ENCODE measurements at regions not wholly inside any gene's neighbourhood (a gene's known extent, or its start where the extent isn't known, plus 50 kb on each side); places are given as distances from the start of the nearest gene placed in this dataset.

GRCh38 chr2:236446521-236446920 is 123.1 kb upstream of the ACKR3 start:
- no peaks in the 10 kb centered on the region for H3K27me3 ChIP-seq
- no peak overlapping the region for H3K27ac ChIP-seq
- no peaks in the 10 kb centered on the region for H3K4me1 ChIP-seq
- intact Hi-C loops (cut with DNase I; ENCODE audit: low total_unique reads) = no loop called here
- no peak overlapping the region for H3K4me3 ChIP-seq
- H3K9me3 ChIP-seq = no peaks in the 10 kb centered on the region
- no peak for DNase-seq
- no peaks in the 10 kb centered on the region for H3K36me3 ChIP-seq
- TF ChIP-seq, protein P1, sequence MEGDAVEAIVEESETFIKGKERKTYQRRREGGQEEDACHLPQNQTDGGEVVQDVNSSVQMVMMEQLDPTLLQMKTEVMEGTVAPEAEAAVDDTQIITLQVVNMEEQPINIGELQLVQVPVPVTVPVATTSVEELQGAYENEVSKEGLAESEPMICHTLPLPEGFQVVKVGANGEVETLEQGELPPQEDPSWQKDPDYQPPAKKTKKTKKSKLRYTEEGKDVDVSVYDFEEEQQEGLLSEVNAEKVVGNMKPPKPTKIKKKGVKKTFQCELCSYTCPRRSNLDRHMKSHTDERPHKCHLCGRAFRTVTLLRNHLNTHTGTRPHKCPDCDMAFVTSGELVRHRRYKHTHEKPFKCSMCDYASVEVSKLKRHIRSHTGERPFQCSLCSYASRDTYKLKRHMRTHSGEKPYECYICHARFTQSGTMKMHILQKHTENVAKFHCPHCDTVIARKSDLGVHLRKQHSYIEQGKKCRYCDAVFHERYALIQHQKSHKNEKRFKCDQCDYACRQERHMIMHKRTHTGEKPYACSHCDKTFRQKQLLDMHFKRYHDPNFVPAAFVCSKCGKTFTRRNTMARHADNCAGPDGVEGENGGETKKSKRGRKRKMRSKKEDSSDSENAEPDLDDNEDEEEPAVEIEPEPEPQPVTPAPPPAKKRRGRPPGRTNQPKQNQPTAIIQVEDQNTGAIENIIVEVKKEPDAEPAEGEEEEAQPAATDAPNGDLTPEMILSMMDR (IDR thresholded peaks at IDR 0.05) = no peak
- TF ChIP-seq POLR2A (IDR thresholded peaks at IDR 0.05) = no peak

DNA sequence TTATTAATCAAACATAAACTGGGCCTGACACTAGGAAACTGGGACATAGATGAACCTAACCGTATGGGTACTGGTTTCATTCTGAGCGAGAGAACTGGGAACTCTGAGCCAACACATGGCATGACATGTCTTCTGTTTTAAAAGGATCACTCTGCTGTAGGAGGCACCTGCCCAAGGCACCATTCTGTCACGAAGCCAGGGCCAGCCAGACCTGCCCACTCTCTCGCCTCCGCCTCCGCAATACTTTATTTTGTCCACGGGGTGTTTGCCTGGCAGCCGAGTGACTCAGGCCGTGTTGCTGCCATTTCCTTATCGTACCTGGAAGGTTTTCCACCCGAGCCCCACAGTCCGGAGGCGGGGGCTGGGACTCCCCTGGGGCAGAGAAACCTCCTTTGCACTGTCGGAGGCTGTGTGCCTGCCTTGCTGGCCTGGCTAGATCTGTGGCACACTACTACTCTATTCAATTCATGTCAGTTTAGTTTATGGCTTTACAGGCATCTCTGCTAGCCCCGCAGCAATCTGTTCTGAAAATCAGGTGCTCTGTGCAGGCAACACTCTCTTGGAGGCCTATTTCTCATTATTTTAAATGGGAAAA is 120.4 kb upstream of the ACKR3 start:
- no peaks in the 10 kb centered on the region for H3K9me3 ChIP-seq
- intact Hi-C loops (cut with DNase I; ENCODE audit: low total_unique reads) = no loop called here
- DNase-seq = no peak
- H3K4me1 ChIP-seq = no peaks in the 10 kb centered on the region
- H3K27ac ChIP-seq = no peak overlapping the region
- no peaks in the 10 kb centered on the region for H3K36me3 ChIP-seq
- no peak overlapping the region for H3K4me3 ChIP-seq
- TF ChIP-seq, protein P1 (IDR thresholded peaks at IDR 0.05) = no peak
- no peak for TF ChIP-seq POLR2A (IDR thresholded peaks at IDR 0.05)
- H3K27me3 ChIP-seq = no peaks in the 10 kb centered on the region

DNA sequence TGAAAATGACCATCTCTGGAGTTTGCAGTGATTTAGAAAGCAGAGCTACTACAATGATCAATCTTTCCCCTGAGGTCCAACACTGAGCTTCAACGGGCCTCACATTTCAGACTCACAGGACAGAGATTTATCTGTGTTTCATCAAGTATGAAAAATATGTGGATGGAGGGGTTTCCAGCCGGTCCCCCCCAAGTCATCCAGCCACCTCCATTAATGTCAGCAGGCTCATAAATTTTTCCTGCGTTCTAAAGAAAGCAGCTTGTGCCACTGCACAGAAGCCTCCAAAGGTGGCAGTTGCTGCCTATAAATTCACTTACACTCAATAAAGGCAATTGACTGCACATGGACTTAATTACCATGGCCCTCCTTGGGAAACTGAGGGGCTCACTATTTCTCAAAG is 117.4 kb upstream of the ACKR3 start:
- Histone ChIP-seq H3K9me3 (no peaks in the 10 kb centered on the region), H3K27me3 (no peaks in the 10 kb centered on the region), H3K27ac (no peak overlapping the region), H3K36me3 (no peaks in the 10 kb centered on the region), H3K4me3 (no peak overlapping the region), H3K4me1 (no peaks in the 10 kb centered on the region)
- intact Hi-C loops (cut with DNase I; ENCODE audit: low total_unique reads) = no loop called here
- no peak for DNase-seq
- TF ChIP-seq, protein P1 (IDR thresholded peaks at IDR 0.05) = no peak
- no peak for TF ChIP-seq POLR2A (IDR thresholded peaks at IDR 0.05)

- DNase-seq = no peak
- Histone ChIP-seq H3K27ac (no peak overlapping the region), H3K36me3 (no peaks in the 10 kb centered on the region), H3K27me3 (no peaks in the 10 kb centered on the region), H3K4me1 (no peaks in the 10 kb centered on the region), H3K9me3 (no peaks in the 10 kb centered on the region), H3K4me3 (no peak overlapping the region)
- intact Hi-C loops (cut with DNase I; ENCODE audit: low total_unique reads) = no loop called here
- TF ChIP-seq, protein P1 (IDR thresholded peaks at IDR 0.05) = no peak
- TF ChIP-seq POLR2A (IDR thresholded peaks at IDR 0.05) = no peak
Observed at GRCh38 chr2:236454076-236454475, 115.5 kb upstream of the ACKR3 start.

DNA sequence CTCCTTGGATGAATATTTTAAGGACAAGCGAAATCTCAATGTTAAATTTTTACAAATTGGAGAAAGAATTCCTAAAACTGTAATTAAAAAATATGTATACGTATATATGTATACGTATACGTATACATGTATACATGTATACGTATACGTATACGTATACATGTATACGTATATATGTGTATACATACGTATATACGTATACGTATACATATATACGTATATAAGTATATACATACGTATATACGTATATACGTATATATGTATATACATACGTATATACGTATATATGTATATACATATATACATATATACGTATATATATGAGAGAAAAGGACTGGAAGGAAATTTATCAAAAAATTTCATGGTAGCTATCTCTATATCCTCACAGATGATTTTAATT is 110.2 kb upstream of the ACKR3 start:
- Histone ChIP-seq H3K4me1 (no peaks in the 10 kb centered on the region), H3K36me3 (no peaks in the 10 kb centered on the region), H3K4me3 (no peak overlapping the region), H3K27me3 (no peaks in the 10 kb centered on the region), H3K9me3 (no peaks in the 10 kb centered on the region), H3K27ac (no peak overlapping the region)
- intact Hi-C loops (cut with DNase I; ENCODE audit: low total_unique reads) = no loop called here
- no peak for TF ChIP-seq POLR2A (IDR thresholded peaks at IDR 0.05)
- TF ChIP-seq, protein P1 (IDR thresholded peaks at IDR 0.05) = no peak
- no peak for DNase-seq

All from uterus (tissue), 3 donors.